ENCODE measurements at regions not wholly inside any gene's neighbourhood (a gene's known extent, or its start where the extent isn't known, plus 50 kb on each side); places are given as distances from the start of the nearest gene placed in this dataset.

DNA sequence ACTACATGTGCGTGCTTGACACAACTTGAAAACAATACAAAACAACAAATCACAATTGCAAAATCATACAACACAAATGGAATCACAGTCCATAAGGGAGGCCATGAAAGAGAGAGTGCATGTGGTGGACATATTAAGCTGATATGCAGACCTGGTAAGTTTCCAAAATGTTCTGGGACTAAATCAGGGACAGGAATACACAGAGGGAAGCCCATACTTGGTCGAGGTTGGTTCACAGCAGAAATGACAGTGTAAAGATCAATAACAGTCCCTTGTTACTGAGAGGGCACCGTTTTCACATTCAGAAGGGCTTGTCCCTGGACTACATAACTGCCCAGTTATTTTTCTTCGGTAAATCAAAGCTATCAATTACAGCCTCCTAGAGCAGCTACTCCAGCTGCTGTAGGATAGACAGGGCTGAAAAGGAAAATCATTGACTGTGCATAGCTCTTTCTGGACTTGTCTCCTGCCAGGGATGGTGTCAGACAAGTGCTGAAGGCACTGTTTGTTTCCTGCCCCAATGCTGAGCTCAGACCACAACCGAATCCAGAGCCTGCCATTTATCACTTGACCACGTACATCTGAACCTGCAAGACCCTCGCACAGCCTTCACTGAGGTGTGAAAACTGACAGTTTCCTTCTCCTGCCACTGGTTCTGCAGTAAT is 79.5 kb upstream of the KCNMB2 start:
- Mint-ChIP-seq H3K36me3 (ENCODE audit: unreplicated experiment) (no peaks in the 10 kb centered on the region), H3K27ac (ENCODE audit: unreplicated experiment) (no peak overlapping the region), H3K9me3 (ENCODE audit: unreplicated experiment) (no peaks in the 10 kb centered on the region), H3K27me3 (ENCODE audit: unreplicated experiment) (peaks cover 35% of the 10 kb centered on the region), H3K4me1 (ENCODE audit: unreplicated experiment) (peaks cover 8% of the 10 kb centered on the region), H3K4me3 (ENCODE audit: unreplicated experiment) (no peak overlapping the region)
- no peak for DNase-seq (ENCODE audit: extremely low spot score, unreplicated experiment)
- TF ChIP-seq, protein P1, sequence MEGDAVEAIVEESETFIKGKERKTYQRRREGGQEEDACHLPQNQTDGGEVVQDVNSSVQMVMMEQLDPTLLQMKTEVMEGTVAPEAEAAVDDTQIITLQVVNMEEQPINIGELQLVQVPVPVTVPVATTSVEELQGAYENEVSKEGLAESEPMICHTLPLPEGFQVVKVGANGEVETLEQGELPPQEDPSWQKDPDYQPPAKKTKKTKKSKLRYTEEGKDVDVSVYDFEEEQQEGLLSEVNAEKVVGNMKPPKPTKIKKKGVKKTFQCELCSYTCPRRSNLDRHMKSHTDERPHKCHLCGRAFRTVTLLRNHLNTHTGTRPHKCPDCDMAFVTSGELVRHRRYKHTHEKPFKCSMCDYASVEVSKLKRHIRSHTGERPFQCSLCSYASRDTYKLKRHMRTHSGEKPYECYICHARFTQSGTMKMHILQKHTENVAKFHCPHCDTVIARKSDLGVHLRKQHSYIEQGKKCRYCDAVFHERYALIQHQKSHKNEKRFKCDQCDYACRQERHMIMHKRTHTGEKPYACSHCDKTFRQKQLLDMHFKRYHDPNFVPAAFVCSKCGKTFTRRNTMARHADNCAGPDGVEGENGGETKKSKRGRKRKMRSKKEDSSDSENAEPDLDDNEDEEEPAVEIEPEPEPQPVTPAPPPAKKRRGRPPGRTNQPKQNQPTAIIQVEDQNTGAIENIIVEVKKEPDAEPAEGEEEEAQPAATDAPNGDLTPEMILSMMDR (IDR thresholded peaks at IDR 0.05), result no peak

DNA sequence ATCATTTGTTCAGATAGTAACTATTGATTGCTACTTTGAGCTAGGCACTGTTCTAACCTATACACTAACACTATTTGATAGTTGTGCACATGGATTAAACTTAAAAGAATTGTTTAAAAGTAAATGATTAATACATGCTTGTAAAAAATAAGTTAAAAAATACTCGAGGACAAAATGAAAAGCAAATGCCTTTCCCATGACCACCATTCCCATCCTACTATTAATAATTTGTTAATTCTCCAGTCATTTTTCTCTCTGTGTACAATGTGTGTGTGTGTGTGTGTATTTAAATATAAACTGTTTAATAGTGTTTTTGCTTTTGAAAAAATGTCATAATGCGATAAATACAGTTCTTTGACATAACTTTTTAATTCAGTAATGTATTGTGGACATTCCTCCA is 78.7 kb upstream of the KCNMB2 start:
- no peaks in the 10 kb centered on the region for H3K9me3 Mint-ChIP-seq (ENCODE audit: unreplicated experiment)
- H3K27ac Mint-ChIP-seq (ENCODE audit: unreplicated experiment), result no peak overlapping the region
- TF ChIP-seq, protein P1 (IDR thresholded peaks at IDR 0.05), result no peak
- H3K4me1 Mint-ChIP-seq (ENCODE audit: unreplicated experiment), result peaks cover 8% of the 10 kb centered on the region
- no peak overlapping the region for H3K4me3 Mint-ChIP-seq (ENCODE audit: unreplicated experiment)
- DNase-seq (ENCODE audit: extremely low spot score, unreplicated experiment), result no peak
- H3K36me3 Mint-ChIP-seq (ENCODE audit: unreplicated experiment), result no peaks in the 10 kb centered on the region
- H3K27me3 Mint-ChIP-seq (ENCODE audit: unreplicated experiment), result peaks cover 35% of the 10 kb centered on the region

GRCh38 chr3:178458313-178459037 is 77.8 kb upstream of the KCNMB2 start:
- Mint-ChIP-seq H3K36me3 (ENCODE audit: unreplicated experiment) (no peaks in the 10 kb centered on the region), H3K9me3 (ENCODE audit: unreplicated experiment) (no peaks in the 10 kb centered on the region), H3K27me3 (ENCODE audit: unreplicated experiment) (peaks cover 37% of the 10 kb centered on the region), H3K27ac (ENCODE audit: unreplicated experiment) (no peak overlapping the region), H3K4me3 (ENCODE audit: unreplicated experiment) (no peak overlapping the region), H3K4me1 (ENCODE audit: unreplicated experiment) (peaks cover 8% of the 10 kb centered on the region)
- DNase-seq (ENCODE audit: extremely low spot score, unreplicated experiment), result no peak
- TF ChIP-seq, protein P1 (IDR thresholded peaks at IDR 0.05), result no peak

- no peaks in the 10 kb centered on the region for H3K36me3 Mint-ChIP-seq (ENCODE audit: unreplicated experiment)
These were observed 77.2 kb upstream of the KCNMB2 start for GRCh38 chr3:178459038-178459410.

More at GRCh38 chr3:178459038-178459410, 77.2 kb upstream of the KCNMB2 start:
- DNase-seq (ENCODE audit: extremely low spot score, unreplicated experiment), result no peak
- no peak overlapping the region for H3K27ac Mint-ChIP-seq (ENCODE audit: unreplicated experiment)
- TF ChIP-seq, protein P1 (IDR thresholded peaks at IDR 0.05), result no peak
- H3K4me1 Mint-ChIP-seq (ENCODE audit: unreplicated experiment), result peaks cover 8% of the 10 kb centered on the region
- H3K4me3 Mint-ChIP-seq (ENCODE audit: unreplicated experiment), result no peak overlapping the region
- peaks cover 40% of the 10 kb centered on the region for H3K27me3 Mint-ChIP-seq (ENCODE audit: unreplicated experiment)
- H3K9me3 Mint-ChIP-seq (ENCODE audit: unreplicated experiment), result no peaks in the 10 kb centered on the region
